GM18951 (cell line): ENCODE measurements at regions not wholly inside any gene's neighbourhood (a gene's known extent, or its start where the extent isn't known, plus 50 kb on each side); places are given as distances from the start of the nearest gene placed in this dataset.
"Not testable (repeated sequence)": the region's sequence is repeated elsewhere in the genome, so short reads cannot be mapped to it uniquely, and the experiment has no call there.

Experiments used
- POLR2A ChIP-seq: IDR thresholded peaks from 4 replicates; pipeline ENCODE4 v1.6.1; 2011; ENCODE audit warnings: mild to moderate bottlenecking; ENCODE audit not compliant: insufficient read length, insufficient read depth; ENCODE audit errors: extremely low read depth
- in situ Hi-C: fragments of 300-500 bp; cut with MboI; formaldehyde crosslinking; loops from one replicate; pipeline ENCODE4 v1.12.0; 2022; ENCODE audit warnings: low sequenced_read_pairs, mixed read lengths, inconsistent platforms; ENCODE audit not compliant: unreplicated experiment

GRCh38 chr6:57822896-57823358 lies 505.5 kb downstream of the PRIM2 start:
- TF ChIP-seq POLR2A = no peak
- in situ Hi-C loops = no loop called here

- in situ Hi-C loops = not testable (repeated sequence)
These were observed 520.3 kb downstream of the PRIM2 start for GRCh38 chr6:57837622-57838209.

DNA sequence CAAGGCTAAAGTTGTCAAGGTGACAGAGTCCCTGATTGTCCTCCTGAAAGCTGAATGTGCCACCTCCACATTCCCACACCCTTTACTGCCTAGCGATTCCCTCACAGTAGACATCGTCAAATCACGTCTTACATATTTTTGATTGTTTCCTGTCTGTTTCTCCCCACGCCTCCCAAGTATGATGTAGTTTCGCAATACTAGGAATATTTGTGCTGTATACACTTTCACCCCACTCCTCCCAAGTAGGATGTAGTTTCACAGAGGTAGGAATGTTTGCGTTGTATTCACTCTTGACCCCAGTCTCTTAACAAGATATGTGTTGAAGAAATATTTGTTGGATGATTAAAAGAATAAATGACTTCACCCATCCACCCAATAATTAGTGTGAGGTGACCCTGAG lies 524.1 kb downstream of the PRIM2 start:
- in situ Hi-C loops = not testable (repeated sequence)

DNA sequence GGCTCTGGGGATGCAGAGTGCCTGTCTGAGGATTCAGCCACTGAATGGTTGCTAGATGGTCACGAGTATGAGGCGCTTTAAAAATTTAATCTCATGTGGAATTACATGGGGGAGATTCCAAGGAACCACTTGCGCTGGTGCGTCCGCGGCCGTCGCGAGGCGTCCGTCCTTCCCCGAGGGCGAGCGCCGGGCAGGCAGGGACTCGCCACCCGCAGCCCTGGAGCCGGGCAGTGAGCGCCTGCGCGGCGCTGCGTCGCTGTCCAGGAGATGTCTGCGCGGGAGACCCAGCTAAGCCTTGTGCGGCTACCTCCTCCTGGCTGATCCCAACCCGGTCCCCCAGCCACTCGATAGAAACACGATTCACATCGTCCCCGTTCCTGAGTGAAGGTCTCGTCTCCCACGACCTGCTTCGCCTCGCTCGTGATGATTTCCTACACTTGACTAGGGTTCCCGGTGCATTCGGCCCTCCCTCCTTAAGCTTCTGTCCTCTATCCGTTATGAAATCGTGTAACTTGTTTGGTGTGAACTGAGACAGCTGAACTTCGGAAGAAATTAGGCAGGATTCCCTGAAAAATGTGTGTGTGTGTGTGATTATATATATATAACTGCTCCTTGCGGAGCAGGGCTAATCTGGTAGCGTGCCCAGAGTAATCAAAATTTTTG lies 536.4 kb downstream of the PRIM2 start:
- in situ Hi-C loops = not testable (repeated sequence)

- in situ Hi-C loops = not testable (repeated sequence)
These were observed 543.3 kb downstream of the PRIM2 start for GRCh38 chr6:57860481-57861315.

DNA sequence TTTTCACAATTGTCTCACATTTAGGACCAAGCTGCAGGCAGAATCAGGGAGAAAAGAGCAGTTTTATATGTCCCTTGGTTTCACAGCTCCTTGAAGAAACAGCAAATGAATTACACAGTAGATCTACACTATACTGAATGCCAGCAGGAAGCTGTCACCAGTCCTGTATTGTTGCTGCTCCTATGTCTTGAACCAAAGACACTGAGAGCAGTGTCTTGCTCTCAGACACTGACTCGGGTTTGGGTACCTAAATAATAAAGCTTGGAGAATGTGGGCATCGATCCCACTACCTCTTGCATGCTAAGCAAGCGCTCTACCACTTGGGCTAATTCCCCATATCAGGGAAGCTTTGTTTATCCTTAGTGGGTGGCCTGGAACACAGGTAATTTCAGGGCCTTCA lies 552.7 kb downstream of the PRIM2 start:
- in situ Hi-C loops = not testable (repeated sequence)

DNA sequence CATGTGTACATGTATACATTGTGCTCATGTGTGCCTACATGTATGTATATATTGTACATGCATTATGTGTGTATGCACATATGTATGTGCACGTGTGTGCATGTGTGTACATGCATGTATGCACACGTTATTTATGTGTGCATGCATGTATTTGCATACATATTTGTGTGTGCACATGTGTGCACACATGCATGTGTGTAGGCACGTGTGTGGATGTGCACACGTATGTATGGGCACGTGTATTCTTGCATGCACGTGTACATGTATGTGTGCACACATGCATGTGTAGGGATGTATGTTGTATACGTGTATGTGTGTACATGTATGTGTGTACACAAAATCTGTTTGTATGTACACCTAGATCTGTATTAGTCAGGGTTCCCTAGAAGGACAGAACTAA lies 556.0 kb downstream of the PRIM2 start:
- in situ Hi-C loops = not testable (repeated sequence)

- in situ Hi-C loops = not testable (repeated sequence)
These were observed 559.2 kb downstream of the PRIM2 start for GRCh38 chr6:57876659-57877058.

DNA sequence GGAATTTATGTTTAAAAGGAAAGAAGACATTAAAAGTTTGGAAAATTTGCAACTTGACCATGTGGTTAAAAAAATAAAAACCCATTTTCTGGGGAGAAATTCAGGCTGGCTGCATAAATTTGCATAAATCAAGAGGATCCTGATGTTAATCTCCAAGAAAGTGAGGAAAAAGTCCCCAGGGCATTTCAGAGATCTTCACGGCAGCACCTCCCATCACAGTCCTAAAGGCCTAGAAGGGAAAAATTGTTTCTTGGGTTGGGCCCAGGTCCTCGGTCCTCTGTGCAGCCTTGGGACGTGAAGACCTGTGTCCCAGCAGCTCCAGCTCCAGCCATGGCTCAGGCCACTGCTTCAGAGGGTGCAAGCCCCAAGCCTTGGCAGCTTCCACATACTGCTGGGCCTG lies 560.3 kb downstream of the PRIM2 start:
- in situ Hi-C loops = not testable (repeated sequence)

DNA sequence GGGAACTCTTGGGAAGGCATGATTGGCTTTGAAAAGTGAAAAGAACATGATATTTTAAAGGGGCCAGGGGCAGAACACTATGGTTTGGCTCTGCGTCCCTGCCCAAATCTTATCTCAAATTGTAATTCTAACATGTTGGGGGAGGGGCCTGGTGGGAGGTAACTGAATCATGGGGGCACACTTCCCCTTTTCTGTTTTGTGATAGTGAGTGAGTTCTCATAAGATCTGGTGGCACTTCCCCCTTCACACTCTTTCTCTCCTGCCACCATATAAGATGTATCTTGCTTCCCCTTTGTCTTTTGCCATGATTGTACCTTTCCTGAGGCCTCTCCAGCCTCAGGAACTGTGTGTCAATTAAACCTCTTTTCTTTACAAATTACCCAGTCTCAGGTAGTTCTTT lies 561.4 kb downstream of the PRIM2 start:
- in situ Hi-C loops = not testable (repeated sequence)

- in situ Hi-C loops = not testable (repeated sequence)
These were observed 581.4 kb downstream of the PRIM2 start for GRCh38 chr6:57898850-57899249.

GRCh38 chr6:57900687-57901399 lies 583.4 kb downstream of the PRIM2 start:
- in situ Hi-C loops = not testable (repeated sequence)

- in situ Hi-C loops = not testable (repeated sequence)
These were observed 584.0 kb downstream of the PRIM2 start for GRCh38 chr6:57901445-57901844.

- in situ Hi-C loops = not testable (repeated sequence)
These were observed 586.9 kb downstream of the PRIM2 start for GRCh38 chr6:57904356-57904755.

- in situ Hi-C loops = not testable (repeated sequence)
These were observed 597.9 kb downstream of the PRIM2 start for GRCh38 chr6:57915300-57915699.

GRCh38 chr6:57942966-57943365 lies 625.5 kb downstream of the PRIM2 start:
- in situ Hi-C loops = loop anchor here (25.0 kb wide), 1 partner anchor 606 kb away; no protein-coding TSS in a partner anchor

DNA sequence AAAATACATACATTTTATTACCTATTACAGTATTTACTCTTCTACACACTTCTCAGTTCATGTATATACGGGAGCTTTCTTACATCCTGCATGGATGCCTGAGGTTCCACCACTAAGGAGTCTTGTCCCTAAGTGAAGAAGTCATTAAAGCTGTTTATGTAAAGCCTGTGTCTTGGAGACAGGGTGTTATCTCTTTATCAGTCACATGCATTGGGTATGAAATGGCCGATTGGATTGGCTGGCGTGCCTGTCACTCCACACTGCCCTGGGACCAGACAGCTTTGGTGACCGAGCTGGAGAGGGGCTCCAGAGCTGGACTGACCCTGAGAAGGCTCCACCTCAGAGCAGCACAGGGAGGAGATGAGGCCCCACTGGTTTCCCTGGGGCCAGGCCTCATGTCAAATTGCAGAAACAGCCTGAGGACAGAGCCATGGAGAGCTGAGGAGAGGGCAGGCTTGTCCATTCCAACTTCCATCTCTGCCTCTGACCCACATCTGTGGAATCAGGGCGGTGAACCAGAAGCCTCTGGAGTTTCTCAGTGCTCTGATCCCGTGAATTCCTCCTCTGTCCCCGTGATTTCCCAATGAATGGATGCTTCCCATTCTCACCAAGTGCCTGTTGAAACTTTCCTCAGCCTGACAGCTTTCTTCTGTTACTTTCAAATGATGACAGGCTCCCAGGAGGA lies 628.8 kb downstream of the PRIM2 start:
- in situ Hi-C loops = loop anchor here (25.0 kb wide), 1 partner anchor 609 kb away; no protein-coding TSS in a partner anchor

DNA sequence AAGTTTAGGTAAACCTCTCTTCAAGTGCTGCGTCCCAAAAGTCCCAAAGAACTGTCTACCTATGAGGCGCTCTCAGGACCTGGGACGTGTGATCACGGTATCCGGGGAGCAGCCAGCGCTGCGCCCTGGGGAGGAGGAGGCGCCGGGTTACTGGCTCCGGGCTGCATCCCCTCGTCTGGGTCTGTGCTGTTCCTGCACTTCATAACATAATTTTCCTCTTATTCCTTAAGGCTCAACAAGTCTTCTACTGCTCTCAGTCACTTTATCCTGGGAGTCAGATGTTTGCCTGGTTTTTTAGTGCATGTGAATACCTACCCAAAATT lies 629.3 kb downstream of the PRIM2 start:
- in situ Hi-C loops = loop anchor here (25.0 kb wide), 1 partner anchor 609 kb away; no protein-coding TSS in a partner anchor

GRCh38 chr6:57948481-57948880 lies 631.1 kb downstream of the PRIM2 start:
- in situ Hi-C loops = loop anchor here (25.0 kb wide), 1 partner anchor 611 kb away; no protein-coding TSS in a partner anchor
